D721Med (cell line): ENCODE measurements at regions not wholly inside any gene's neighbourhood (a gene's known extent, or its start where the extent isn't known, plus 50 kb on each side); places are given as distances from the start of the nearest gene placed in this dataset.

ENCODE experiments used
- DNase-seq: peaks from one replicate; pipeline ENCODE4 v3.0.0; 2011; ENCODE audit warnings: low spot score; ENCODE audit not compliant: insufficient read length
- FAIRE-seq: peaks from 2 replicates; lab custom pipeline; 2011; peaks lifted over from hg19 to GRCh38; lab: Jason Lieb, UNC
- TF ChIP-seq, protein P1 (sequence below): IDR thresholded peaks from 2 replicates; pipeline ENCODE4 v1.5.1; 2012; ENCODE audit warnings: mild to moderate bottlenecking, control low read depth; ENCODE audit not compliant: insufficient read depth; ENCODE audit errors: missing control alignments

GRCh38 chr2:65548576-65549256 lies 116.3 kb upstream of the SPRED2 start:
- FAIRE-seq (no peak), DNase-seq (no peak)
- TF ChIP-seq, protein P1, sequence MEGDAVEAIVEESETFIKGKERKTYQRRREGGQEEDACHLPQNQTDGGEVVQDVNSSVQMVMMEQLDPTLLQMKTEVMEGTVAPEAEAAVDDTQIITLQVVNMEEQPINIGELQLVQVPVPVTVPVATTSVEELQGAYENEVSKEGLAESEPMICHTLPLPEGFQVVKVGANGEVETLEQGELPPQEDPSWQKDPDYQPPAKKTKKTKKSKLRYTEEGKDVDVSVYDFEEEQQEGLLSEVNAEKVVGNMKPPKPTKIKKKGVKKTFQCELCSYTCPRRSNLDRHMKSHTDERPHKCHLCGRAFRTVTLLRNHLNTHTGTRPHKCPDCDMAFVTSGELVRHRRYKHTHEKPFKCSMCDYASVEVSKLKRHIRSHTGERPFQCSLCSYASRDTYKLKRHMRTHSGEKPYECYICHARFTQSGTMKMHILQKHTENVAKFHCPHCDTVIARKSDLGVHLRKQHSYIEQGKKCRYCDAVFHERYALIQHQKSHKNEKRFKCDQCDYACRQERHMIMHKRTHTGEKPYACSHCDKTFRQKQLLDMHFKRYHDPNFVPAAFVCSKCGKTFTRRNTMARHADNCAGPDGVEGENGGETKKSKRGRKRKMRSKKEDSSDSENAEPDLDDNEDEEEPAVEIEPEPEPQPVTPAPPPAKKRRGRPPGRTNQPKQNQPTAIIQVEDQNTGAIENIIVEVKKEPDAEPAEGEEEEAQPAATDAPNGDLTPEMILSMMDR, result no peak

DNA sequence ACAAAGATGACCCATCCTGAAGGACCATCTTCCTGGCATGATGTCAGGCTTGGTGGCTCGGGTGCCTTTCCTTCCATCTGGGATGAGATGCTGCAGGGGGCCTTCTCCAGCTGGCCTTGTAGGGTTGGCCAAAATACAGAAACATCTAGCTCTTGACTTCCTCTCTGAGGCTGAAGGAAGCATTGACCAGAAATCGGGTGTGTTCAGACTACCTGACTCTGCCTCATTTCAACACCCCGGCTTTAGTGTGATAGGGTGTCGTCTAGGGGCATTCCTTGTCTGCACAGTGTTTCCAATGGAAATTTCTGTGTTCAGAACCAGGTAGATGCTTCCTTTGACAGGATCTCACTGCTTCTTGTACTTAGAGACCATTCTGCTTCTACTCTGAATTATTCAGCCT lies 115.7 kb upstream of the SPRED2 start:
- TF ChIP-seq, protein P1, result no peak
- no peak for FAIRE-seq
- DNase-seq, result no peak

GRCh38 chr2:65545837-65546805 lies 113.7 kb upstream of the SPRED2 start:
- TF ChIP-seq, protein P1, result no peak
- FAIRE-seq, result no peak
- no peak for DNase-seq

GRCh38 chr2:65541773-65542172 lies 109.4 kb upstream of the SPRED2 start:
- TF ChIP-seq, protein P1, result no peak
- FAIRE-seq, result no peak
- no peak for DNase-seq

- TF ChIP-seq, protein P1, result no peak
- DNase-seq, result no peak
These were observed 107.2 kb upstream of the SPRED2 start for GRCh38 chr2:65539633-65540032.

GRCh38 chr2:65537651-65538385 lies 105.4 kb upstream of the SPRED2 start:
- FAIRE-seq, result no peak
- DNase-seq, result no peak
- TF ChIP-seq, protein P1, result no peak

More at GRCh38 chr2:65539633-65540032, 107.2 kb upstream of the SPRED2 start:
- no peak for FAIRE-seq
